ENCODE measurements at regions not wholly inside any gene's neighbourhood (a gene's known extent, or its start where the extent isn't known, plus 50 kb on each side); places are given as distances from the start of the nearest gene placed in this dataset.
"Not testable (repeated sequence)": the region's sequence is repeated elsewhere in the genome, so short reads cannot be mapped to it uniquely, and the experiment has no call there.

DNA sequence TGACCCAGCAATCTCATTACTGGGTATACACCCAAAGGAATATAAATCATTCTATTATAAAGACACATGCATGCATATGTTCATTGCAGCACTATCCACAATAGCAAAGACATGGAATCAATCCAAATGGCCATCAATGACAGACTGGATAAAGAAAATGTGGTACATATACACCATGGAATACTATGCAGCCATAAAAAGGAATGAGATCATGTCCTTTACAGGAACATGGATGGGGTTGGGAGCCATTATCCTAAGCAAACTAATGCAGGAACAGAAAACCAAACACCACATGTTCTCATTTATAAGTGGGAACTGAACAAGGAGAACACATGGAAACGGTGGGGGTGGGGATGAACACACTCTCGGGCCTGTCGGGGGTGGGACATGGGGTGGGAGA is 129.2 kb upstream of the STK26 start:
- not testable (repeated sequence) for DNase-seq (ENCODE audit: low read depth in 2 of 2)

DNA sequence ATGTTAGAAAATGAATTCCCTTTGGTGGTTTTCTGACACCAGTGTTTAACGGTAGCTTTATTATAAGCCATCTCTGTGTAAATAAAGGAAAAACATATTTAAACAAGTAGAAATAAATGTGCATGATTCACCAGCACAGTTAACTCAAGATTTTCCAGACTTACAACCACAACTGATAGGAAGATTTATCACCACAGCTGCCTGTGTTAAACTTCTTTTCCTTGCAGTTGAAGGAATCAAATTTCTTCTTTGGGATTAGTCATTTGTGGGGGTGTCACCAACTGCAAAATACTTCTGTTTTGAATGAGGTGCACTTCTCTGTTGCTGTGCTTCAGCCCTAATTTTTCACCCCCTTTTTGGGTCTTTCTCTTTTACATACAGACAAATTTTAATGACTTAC is 128.1 kb upstream of the STK26 start:
- DNase-seq (ENCODE audit: low read depth in 2 of 2), result no peak

DNA sequence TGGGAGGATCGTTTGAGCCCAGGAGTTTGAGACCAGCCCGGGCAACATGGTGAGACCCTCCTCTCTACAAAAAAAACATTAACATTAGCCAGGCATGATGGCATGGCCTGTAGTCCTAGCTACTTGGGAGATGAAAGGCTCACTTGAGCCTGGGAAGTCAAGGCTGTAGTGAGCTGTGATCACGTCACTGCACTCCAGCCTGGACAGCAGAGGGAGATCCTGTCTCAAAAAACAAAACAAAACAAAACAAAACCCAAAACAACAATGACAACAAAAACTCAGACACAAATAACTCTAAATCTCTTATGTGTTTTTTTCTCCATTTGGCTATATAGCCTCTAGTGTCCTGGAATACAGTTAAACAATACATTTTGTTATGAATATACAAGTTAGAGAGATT is 127.3 kb upstream of the STK26 start:
- DNase-seq (ENCODE audit: low read depth in 2 of 2), result no peak

GRCh38 chrX:131901546-131901945 is 121.6 kb upstream of the STK26 start:
- DNase-seq (ENCODE audit: low read depth in 2 of 2), result no peak

GRCh38 chrX:131907488-131908314 is 115.4 kb upstream of the STK26 start:
- no peak for DNase-seq (ENCODE audit: low read depth in 2 of 2)

- DNase-seq (ENCODE audit: low read depth in 2 of 2), result no peak
These were observed 112.5 kb upstream of the STK26 start for GRCh38 chrX:131910586-131910985.

DNA sequence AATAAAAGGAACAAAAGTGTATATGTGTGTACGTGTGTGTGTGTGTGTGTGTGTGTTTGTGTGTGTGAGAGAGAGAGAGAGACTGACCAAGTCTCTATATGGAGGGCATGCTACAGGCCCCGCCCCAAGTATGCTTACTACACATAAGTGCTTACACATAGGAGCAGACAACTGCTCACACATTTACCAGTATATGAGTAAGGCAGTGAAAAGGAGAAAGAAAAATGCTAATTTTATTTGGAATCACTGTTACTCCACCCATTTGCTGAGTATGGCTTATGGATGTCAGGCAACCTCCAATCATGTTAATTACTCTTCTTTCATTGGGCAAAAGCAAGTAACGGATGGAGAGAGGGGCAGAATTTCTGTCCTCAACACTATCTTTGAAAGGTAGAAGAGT is 107.6 kb upstream of the STK26 start:
- no peak for DNase-seq (ENCODE audit: low read depth in 2 of 2)

DNA sequence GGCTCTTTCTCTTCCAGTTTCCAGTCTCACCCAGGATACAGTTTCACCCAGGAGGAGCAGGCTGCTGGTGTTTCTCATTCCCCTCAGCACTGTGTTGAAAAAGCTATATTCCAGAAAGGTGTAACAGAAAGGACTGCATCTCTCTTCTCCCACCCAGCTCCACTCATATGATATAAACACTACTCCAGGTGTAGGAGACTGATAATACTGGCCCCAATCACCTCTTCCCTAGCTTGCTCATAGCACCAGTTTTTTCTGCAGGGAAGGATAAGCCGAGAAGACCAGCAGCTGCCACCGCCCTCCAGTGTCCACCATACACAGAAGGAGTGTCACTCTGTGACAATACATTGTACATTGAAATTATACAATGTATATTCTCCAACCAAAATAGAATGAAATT is 105.5 kb upstream of the STK26 start:
- no peak for DNase-seq (ENCODE audit: low read depth in 2 of 2)

GRCh38 chrX:131918839-131919238 is 104.3 kb upstream of the STK26 start:
- DNase-seq (ENCODE audit: low read depth in 2 of 2), result no peak

- no peak for DNase-seq (ENCODE audit: low read depth in 2 of 2)
These were observed 99.4 kb upstream of the STK26 start for GRCh38 chrX:131923614-131924250.

DNA sequence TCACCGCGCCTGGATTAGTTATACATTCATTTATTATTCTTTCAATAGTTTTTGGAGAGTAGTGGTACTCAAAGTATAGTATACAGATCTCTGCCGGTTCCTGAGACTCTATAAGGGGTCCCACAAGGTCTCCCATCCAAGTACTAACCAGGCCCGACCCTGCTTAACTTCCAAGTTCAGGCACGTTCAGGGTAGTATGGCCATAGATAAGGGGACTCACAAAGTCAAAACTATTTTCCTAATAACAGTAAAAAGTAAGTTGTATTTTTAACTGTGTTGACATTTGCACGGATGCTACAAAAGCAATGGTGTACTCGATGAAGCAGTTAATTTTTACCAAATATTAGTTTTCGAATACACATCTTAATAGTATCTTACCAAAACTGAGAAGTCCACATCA is 84.4 kb upstream of the STK26 start:
- no peak for DNase-seq (ENCODE audit: low read depth in 2 of 2)

- no peak for DNase-seq (ENCODE audit: low read depth in 2 of 2)
These were observed 81.1 kb upstream of the STK26 start for GRCh38 chrX:131942034-131942433.

- no peak for DNase-seq (ENCODE audit: low read depth in 2 of 2)
These were observed 77.9 kb upstream of the STK26 start for GRCh38 chrX:131944936-131945902.

- DNase-seq (ENCODE audit: low read depth in 2 of 2), result no peak
These were observed 71.9 kb upstream of the STK26 start for GRCh38 chrX:131951166-131951565.

GRCh38 chrX:131955099-131955777 is 67.9 kb upstream of the STK26 start:
- no peak for DNase-seq (ENCODE audit: low read depth in 2 of 2)

- DNase-seq (ENCODE audit: low read depth in 2 of 2), result no peak
These were observed 64.4 kb upstream of the STK26 start for GRCh38 chrX:131958724-131959123.

GRCh38 chrX:131970347-131970746 is 52.8 kb upstream of the STK26 start:
- DNase-seq (ENCODE audit: low read depth in 2 of 2), result no peak
